SK-N-SH (cell line): ENCODE measurements at regions not wholly inside any gene's neighbourhood (a gene's known extent, or its start where the extent isn't known, plus 50 kb on each side); places are given as distances from the start of the nearest gene placed in this dataset.

Experiments
- CTCF ChIA-PET: fragments of 300-600, 350-600 bp; formaldehyde crosslinking; extraction: SDS; loops from one replicate; lab custom pipeline; 2021; lab: Yijun Ruan, JAX
- POLR2A ChIA-PET: fragments of 350-600 bp; sonication (Branson Sonifier 250); formaldehyde crosslinking; extraction: SDS; loops from one replicate; lab custom pipeline; 2020; ENCODE audit warnings: antibody characterized with exemption, inconsistent platforms; lab: Yijun Ruan, JAX
- DNase-seq: peaks from one replicate; pipeline ENCODE4 v3.0.0; 2012
- H2AFZ ChIP-seq: fragments of 200-600 bp; sonication (generic); 2 replicates; pipeline ENCODE4 v1.8.1; 2016; ENCODE audit warnings: antibody characterized with exemption, mild to moderate bottlenecking, low read depth
- H3F3A ChIP-seq: fragments of 200-600 bp; sonication (generic); replicated peaks from 2 replicates; pipeline ENCODE3; 2016; ENCODE audit warnings: antibody characterized with exemption, mild to moderate bottlenecking; ENCODE audit not compliant: insufficient read depth
- H3K27ac ChIP-seq, 2 experiments: fragments of 200-500 bp in 1 of 2; fragments of 200-600 bp in 1 of 2; sonication (Bioruptor generic) in 1 of 2; sonication (generic), shearing (Covaris generic) in 1 of 2; 2 replicates each; pipeline versions ENCODE4 v1.5.1 to v1.6.1; 2014 to 2016; ENCODE audit warnings: low read depth in 2 of 2, inconsistent platforms in 1 of 2, low read length in 1 of 2, mild to moderate bottlenecking in 1 of 2, mixed read lengths in 1 of 2
- H3K27me3 ChIP-seq: fragments of 200-600 bp; sonication (generic), shearing (Covaris generic); 2 replicates; pipeline ENCODE4 v1.6.1; 2016; ENCODE audit warnings: mixed run types; ENCODE audit not compliant: insufficient read depth
- H3K36me3 ChIP-seq, 2 experiments: fragments of 200-500 bp in 1 of 2; fragments of 200-600 bp in 1 of 2; sonication (Bioruptor generic) in 1 of 2; sonication (generic) in 1 of 2; replicated peaks in 1 of 2; 2 replicates each; pipeline versions ENCODE3 to v1.5.1; 2014 to 2016; ENCODE audit warnings: low read length in 1 of 2, mild to moderate bottlenecking in 1 of 2; ENCODE audit not compliant: insufficient read depth in 2 of 2, control insufficient read depth in 1 of 2
- H3K4me1 ChIP-seq, 2 experiments: fragments of 200-500 bp in 1 of 2; fragments of 200-600 bp in 1 of 2; sonication (Bioruptor generic) in 1 of 2; sonication (generic), shearing (Covaris generic) in 1 of 2; 2 replicates each; pipeline versions ENCODE4 v1.5.1 to v1.6.1; 2014 to 2016; ENCODE audit warnings: low read depth in 1 of 2, low read length in 1 of 2, mixed run types in 1 of 2; ENCODE audit not compliant: insufficient read depth in 2 of 2, control insufficient read depth in 1 of 2
- H3K4me2 ChIP-seq: fragments of 200-600 bp; sonication (generic), shearing (Covaris generic); 2 replicates; pipeline ENCODE4 v1.6.1; 2017; ENCODE audit warnings: mixed run types
- H3K4me3 ChIP-seq, 2 experiments: fragments of 200-500 bp in 1 of 2; fragments of 200-600 bp in 1 of 2; sonication (Bioruptor generic) in 1 of 2; sonication (generic), shearing (Covaris generic) in 1 of 2; 2 replicates each; pipeline versions ENCODE4 v1.5.1 to v1.8.1; 2014 to 2016; ENCODE audit warnings: low read depth in 2 of 2, inconsistent platforms in 1 of 2, low read length in 1 of 2, mild to moderate bottlenecking in 1 of 2, mixed read lengths in 1 of 2, moderate library complexity in 1 of 2
- H3K79me2 ChIP-seq: fragments of 200-600 bp; sonication (generic); 2 replicates; pipeline ENCODE4 v1.8.1; 2017; ENCODE audit warnings: mild to moderate bottlenecking; ENCODE audit not compliant: insufficient read depth
- H3K9ac ChIP-seq: fragments of 200-600 bp; sonication (generic); 2 replicates; pipeline ENCODE4 v1.6.1; 2017; ENCODE audit warnings: mixed run types
- H3K9me2 ChIP-seq: fragments of 200-600 bp; sonication (generic); 2 replicates; pipeline ENCODE4 v1.6.1; 2017; ENCODE audit warnings: mixed run types
- H3K9me3 ChIP-seq: fragments of 200-600 bp; sonication (generic); 2 replicates; pipeline ENCODE4 v1.6.1; 2017; ENCODE audit warnings: mixed run types, mild to moderate bottlenecking, moderate library complexity
- H4K20me1 ChIP-seq: fragments of 200-600 bp; sonication (generic); 2 replicates; pipeline ENCODE4 v1.6.1; 2017; ENCODE audit warnings: mild to moderate bottlenecking, mixed run types; ENCODE audit not compliant: insufficient read depth
- CHD2 ChIP-seq: fragments of 150-350 bp; IDR thresholded peaks from 2 replicates; pipeline ENCODE4 v1.6.1; 2018; ENCODE audit warnings: low read length; ENCODE audit not compliant: partially characterized antibody
- EP300 ChIP-seq, 2 experiments: IDR thresholded peaks; 2 replicates each; pipeline versions ENCODE4 v1.4.0 to v1.6.1; 2012; ENCODE audit warnings: borderline replicate concordance in 1 of 2, low read depth in 1 of 2, low read length in 1 of 2
- FOXJ3 ChIP-seq: sonication (generic); formaldehyde crosslinking; IDR thresholded peaks from 2 replicates; pipeline ENCODE4 v1.5.1; 2020; ENCODE audit warnings: mild to moderate bottlenecking, missing genetic modification reagents
- FOXM1 ChIP-seq: IDR thresholded peaks from 2 replicates; pipeline ENCODE4 v1.4.0; 2012; ENCODE audit warnings: low read depth, mild to moderate bottlenecking
- GABPA ChIP-seq: IDR thresholded peaks from 2 replicates; pipeline ENCODE4 v1.4.0; 2012; ENCODE audit warnings: low read depth, mild to moderate bottlenecking
- GATA2 ChIP-seq: sonication (generic); formaldehyde crosslinking; IDR thresholded peaks from 2 replicates; pipeline ENCODE4 v1.5.0; 2020; ENCODE audit warnings: mild to moderate bottlenecking, missing genetic modification reagents
- MEF2A ChIP-seq: IDR thresholded peaks from 2 replicates; pipeline ENCODE4 v1.4.0; 2012; ENCODE audit warnings: low read depth, borderline replicate concordance
- NRF1 ChIP-seq: IDR thresholded peaks from 2 replicates; pipeline ENCODE4 v1.6.1; 2012; ENCODE audit warnings: low read depth, mild to moderate bottlenecking, low read length
- PBX3 ChIP-seq: IDR thresholded peaks from 2 replicates; pipeline ENCODE4; 2012
- POLR2AphosphoS5 ChIP-seq: IDR thresholded peaks from 2 replicates; pipeline ENCODE4 v1.6.1; 2012; ENCODE audit warnings: low read depth, low read length
- RAD21 ChIP-seq: IDR thresholded peaks from 2 replicates; pipeline ENCODE4 v1.6.1; 2012; ENCODE audit warnings: mild to moderate bottlenecking, low read length
- RCOR1 ChIP-seq: fragments of 150-350 bp; IDR thresholded peaks from 2 replicates; pipeline ENCODE4 v1.6.1; 2017; ENCODE audit warnings: antibody characterized with exemption, low read length
- REST ChIP-seq: IDR thresholded peaks from 2 replicates; pipeline ENCODE4 v1.6.1; 2012; ENCODE audit warnings: mild to moderate bottlenecking, low read depth, low read length, moderate library complexity
- RXRA ChIP-seq: IDR thresholded peaks from 2 replicates; pipeline ENCODE4 v1.4.0; 2012; ENCODE audit warnings: low read depth, mild to moderate bottlenecking, borderline replicate concordance
- TAF1 ChIP-seq: IDR thresholded peaks from 2 replicates; pipeline ENCODE4 v1.6.1; 2012; ENCODE audit warnings: low read depth, mild to moderate bottlenecking, low read length, moderate library complexity, borderline replicate concordance
- TCF12 ChIP-seq: IDR thresholded peaks from 2 replicates; pipeline ENCODE4 v1.4.0; 2012
- WGBS: methylation state at CpG from one replicate; pipeline ENCODE4 v1.1.6; 2017; ENCODE audit warnings: low lambda C conversion rate; 5-methylcytosine and 5-hydroxymethylcytosine counted together
- TF ChIP-seq, protein P1 (sequence below): fragments of 150-350 bp; IDR thresholded peaks from 2 replicates; pipeline ENCODE4 v1.6.1; 2016; ENCODE audit warnings: mild to moderate bottlenecking, low read depth, low read length
- TF ChIP-seq, protein P2 (sequence below): IDR thresholded peaks from 2 replicates; pipeline ENCODE4 v1.4.0; 2012; ENCODE audit warnings: low read depth

DNA sequence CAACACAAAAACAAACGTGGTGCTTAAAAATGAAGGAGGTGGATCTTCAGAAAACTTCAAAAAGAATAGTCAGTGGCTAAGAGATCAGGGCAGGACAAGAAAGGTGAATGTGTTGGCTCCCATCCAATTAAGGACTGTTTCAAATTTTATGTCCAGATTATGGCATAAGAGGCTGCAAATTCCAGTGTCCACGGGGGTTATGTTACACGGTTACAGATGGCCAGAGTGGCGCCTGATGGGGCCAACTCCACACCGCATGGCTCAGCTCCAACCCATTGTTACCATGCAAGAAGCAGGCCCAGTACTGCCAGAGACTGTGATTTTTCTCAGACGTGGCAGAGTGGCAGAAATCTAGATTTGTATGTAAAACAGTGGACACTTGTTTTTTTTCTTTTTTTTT lies 168.4 kb upstream of the TENM3 start:
- Histone ChIP-seq H4K20me1 (no peaks in the 10 kb centered on the region), H3K9me2 (no peaks in the 10 kb centered on the region), H3K4me3 (no peak overlapping the region), H3K27ac (no peak overlapping the region), H3F3A (no peaks in the 10 kb centered on the region), H2AFZ (no peak overlapping the region), H3K4me1 (no peaks in the 10 kb centered on the region; a peak in 1 of 4 replicates), H3K36me3 (no peaks in the 10 kb centered on the region), H3K9ac (no peak overlapping the region), H3K79me2 (no peaks in the 10 kb centered on the region), H3K27me3 (no peaks in the 10 kb centered on the region), H3K4me2 (no peak overlapping the region), H3K9me3 (no peaks in the 10 kb centered on the region)
- no peak for DNase-seq
- ChIA-PET CTCF (no interaction called here), POLR2A (no interaction called here)
- TF ChIP-seq GABPA (no peak), REST (no peak), NRF1 (no peak), PBX3 (no peak), CHD2 (no peak)
- WGBS: 51% methylated on average over 6 of the region's 6 CpGs

- Histone ChIP-seq H2AFZ (no peak overlapping the region), H3K4me3 (no peak overlapping the region), H3K4me1 (no peaks in the 10 kb centered on the region), H3K36me3 (no peaks in the 10 kb centered on the region), H3K27me3 (no peaks in the 10 kb centered on the region), H3K9ac (no peak overlapping the region), H3F3A (no peaks in the 10 kb centered on the region), H3K79me2 (no peaks in the 10 kb centered on the region), H4K20me1 (no peaks in the 10 kb centered on the region), H3K27ac (no peak overlapping the region), H3K9me2 (no peaks in the 10 kb centered on the region), H3K9me3 (no peaks in the 10 kb centered on the region), H3K4me2 (no peak overlapping the region)
- POLR2A ChIA-PET: no interaction called here
- DNase-seq: no peak
- CTCF ChIA-PET: no interaction called here
- no peak for TF ChIP-seq POLR2AphosphoS5
- no peak for TF ChIP-seq TCF12
- TF ChIP-seq EP300 (IDR thresholded peaks at IDR 0.05; ENCODE audit: borderline replicate concordance in 1 of 2, low read depth in 1 of 2, low read length in 1 of 2): no peak
- TF ChIP-seq FOXJ3: no peak
- TF ChIP-seq RAD21: no peak
- no peak for TF ChIP-seq TAF1
- no peak for TF ChIP-seq RXRA
- TF ChIP-seq GATA2: no peak
- no peak for TF ChIP-seq REST
- TF ChIP-seq FOXM1: no peak
- TF ChIP-seq, protein P1, sequence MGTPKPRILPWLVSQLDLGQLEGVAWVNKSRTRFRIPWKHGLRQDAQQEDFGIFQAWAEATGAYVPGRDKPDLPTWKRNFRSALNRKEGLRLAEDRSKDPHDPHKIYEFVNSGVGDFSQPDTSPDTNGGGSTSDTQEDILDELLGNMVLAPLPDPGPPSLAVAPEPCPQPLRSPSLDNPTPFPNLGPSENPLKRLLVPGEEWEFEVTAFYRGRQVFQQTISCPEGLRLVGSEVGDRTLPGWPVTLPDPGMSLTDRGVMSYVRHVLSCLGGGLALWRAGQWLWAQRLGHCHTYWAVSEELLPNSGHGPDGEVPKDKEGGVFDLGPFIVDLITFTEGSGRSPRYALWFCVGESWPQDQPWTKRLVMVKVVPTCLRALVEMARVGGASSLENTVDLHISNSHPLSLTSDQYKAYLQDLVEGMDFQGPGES: no peak
- no peak for TF ChIP-seq NRF1
- no peak for TF ChIP-seq RCOR1
- TF ChIP-seq CHD2: no peak
- no peak for TF ChIP-seq MEF2A
- TF ChIP-seq, protein P2, sequence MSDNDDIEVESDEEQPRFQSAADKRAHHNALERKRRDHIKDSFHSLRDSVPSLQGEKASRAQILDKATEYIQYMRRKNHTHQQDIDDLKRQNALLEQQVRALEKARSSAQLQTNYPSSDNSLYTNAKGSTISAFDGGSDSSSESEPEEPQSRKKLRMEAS: no peak
Observed at GRCh38 chr4:182082910-182083309, 160.3 kb upstream of the TENM3 start.
